ENCODE measurements at regions not wholly inside any gene's neighbourhood (a gene's known extent, or its start where the extent isn't known, plus 50 kb on each side); places are given as distances from the start of the nearest gene placed in this dataset.

GRCh38 chr4:30495651-30496310 is 224.4 kb upstream of the PCDH7 start:
- H3K4me3 ChIP-seq = no peak overlapping the region
- TF ChIP-seq POLR2A (IDR thresholded peaks at IDR 0.05) (no peak), EP300 (IDR thresholded peaks at IDR 0.05) (no peak), CTCF (IDR thresholded peaks at IDR 0.05) (no peak)
- peaks cover 0 to 4% (median 0%) of the 10 kb centered on the region in 4 donors for H3K9me3 ChIP-seq
- H3K27ac ChIP-seq = no peak overlapping the region
- no peaks in the 10 kb centered on the region for H3K27me3 ChIP-seq
- 81 to 91% methylated on average over 3 of the region's 3 CpGs for WGBS, 2 donors
- H3K36me3 ChIP-seq = no peaks in the 10 kb centered on the region
- no peaks in the 10 kb centered on the region for H3K4me1 ChIP-seq
- DNase-seq (ENCODE audit: low spot score in 2 of 2) = no peak

DNA sequence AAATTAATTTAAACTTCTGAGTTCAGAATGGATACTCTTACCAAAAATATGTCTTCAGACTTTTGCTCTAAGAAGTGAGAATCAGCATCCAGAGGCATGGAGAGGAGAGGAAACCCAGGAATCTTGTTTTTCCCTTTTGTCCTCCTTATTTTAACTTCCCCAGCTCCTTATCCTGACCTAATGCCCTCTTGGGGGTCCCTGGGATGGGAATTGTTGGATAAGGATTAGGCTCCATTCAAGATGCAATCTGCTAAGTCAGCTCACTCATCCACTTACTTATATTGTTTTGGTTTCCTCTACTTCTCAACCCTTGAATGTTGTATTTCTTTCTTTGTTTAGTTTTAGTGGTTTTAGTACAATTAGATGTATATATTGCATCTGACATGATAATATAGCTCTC is 208.4 kb upstream of the PCDH7 start:
- H3K27ac ChIP-seq = no peak overlapping the region
- H3K4me3 ChIP-seq = no peak overlapping the region
- H3K4me1 ChIP-seq = no peaks in the 10 kb centered on the region
- no peak for DNase-seq (ENCODE audit: low spot score in 2 of 2)
- TF ChIP-seq EP300 (IDR thresholded peaks at IDR 0.05) (no peak), POLR2A (IDR thresholded peaks at IDR 0.05) (no peak), CTCF (IDR thresholded peaks at IDR 0.05) (no peak)
- no peaks in the 10 kb centered on the region for H3K36me3 ChIP-seq
- H3K27me3 ChIP-seq = no peaks in the 10 kb centered on the region
- H3K9me3 ChIP-seq = no peaks in the 10 kb centered on the region

GRCh38 chr4:30518211-30518610 is 202.0 kb upstream of the PCDH7 start:
- Histone ChIP-seq H3K4me1 (no peaks in the 10 kb centered on the region), H3K36me3 (no peaks in the 10 kb centered on the region), H3K27me3 (no peaks in the 10 kb centered on the region), H3K4me3 (no peak overlapping the region), H3K9me3 (no peaks in the 10 kb centered on the region), H3K27ac (no peak overlapping the region)
- TF ChIP-seq POLR2A (IDR thresholded peaks at IDR 0.05) = no peak
- WGBS, 2 donors = 17 to 18% methylated on average over 2 of the region's 2 CpGs
- DNase-seq (ENCODE audit: low spot score in 2 of 2) = no peak

GRCh38 chr4:30525662-30526315 is 194.4 kb upstream of the PCDH7 start:
- Histone ChIP-seq H3K27ac (no peak overlapping the region), H3K36me3 (no peaks in the 10 kb centered on the region), H3K9me3 (no peaks in the 10 kb centered on the region), H3K4me1 (no peaks in the 10 kb centered on the region), H3K4me3 (no peak overlapping the region), H3K27me3 (no peaks in the 10 kb centered on the region)
- 83 to 88% methylated on average over 5 of the region's 5 CpGs for WGBS, 2 donors
- no peak for DNase-seq (ENCODE audit: low spot score in 2 of 2)
- TF ChIP-seq POLR2A (IDR thresholded peaks at IDR 0.05) = no peak
- TF ChIP-seq CTCF (IDR thresholded peaks at IDR 0.05) = no peak
- TF ChIP-seq EP300 (IDR thresholded peaks at IDR 0.05) = no peak

DNA sequence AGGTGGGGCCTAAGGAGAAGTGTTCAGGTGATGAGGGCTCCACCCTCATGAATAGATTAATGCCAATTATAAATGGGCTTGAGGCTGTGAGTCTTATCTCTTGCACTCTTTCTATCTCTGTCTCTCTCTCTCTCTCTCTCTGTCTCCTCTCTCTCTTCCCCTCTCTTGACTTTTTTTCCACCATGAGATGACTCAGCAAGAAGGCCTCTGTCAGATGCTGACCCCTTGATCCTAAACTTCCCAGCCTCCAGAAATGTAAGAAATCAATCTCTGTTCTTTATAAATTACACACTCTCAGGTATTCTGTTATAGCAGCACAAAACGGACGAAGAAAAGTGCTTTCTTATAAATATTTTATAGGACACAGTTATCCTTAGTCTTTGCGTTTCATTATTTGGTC is 184.9 kb upstream of the PCDH7 start:
- Histone ChIP-seq H3K27ac (no peak overlapping the region), H3K36me3 (no peaks in the 10 kb centered on the region), H3K27me3 (no peaks in the 10 kb centered on the region), H3K9me3 (peaks cover 0 to 11% (median 0%) of the 10 kb centered on the region in 4 donors), H3K4me3 (no peak overlapping the region), H3K4me1 (no peaks in the 10 kb centered on the region)
- TF ChIP-seq CTCF (IDR thresholded peaks at IDR 0.05) (no peak), EP300 (IDR thresholded peaks at IDR 0.05) (no peak), POLR2A (IDR thresholded peaks at IDR 0.05) (no peak)
- no peak for DNase-seq (ENCODE audit: low spot score in 2 of 2)
- 88 to 89% methylated on average over 3 of the region's 3 CpGs for WGBS, 2 donors

All from tibial nerve (tissue), 4 donors.